Thymus (tissue), 11 donors: ENCODE measurements at regions not wholly inside any gene's neighbourhood (a gene's known extent, or its start where the extent isn't known, plus 50 kb on each side); places are given as distances from the start of the nearest gene placed in this dataset.

Experiments used
- DNase-seq, 9 donors: peaks; one replicate each; pipeline ENCODE4 v3.0.0-alpha.2; 2013; ENCODE audit warnings: low spot score in 9 of 9, low read depth in 6 of 9, missing footprints in 1 of 9
- H3K27ac ChIP-seq, 2 donors: one replicate each; pipeline ENCODE4 v1.5.1; 2013; ENCODE audit warnings: control low read depth in 1 of 2, low read depth in 1 of 2, low read length in 1 of 2, mild to moderate bottlenecking in 1 of 2, moderate library complexity in 1 of 2
- H3K27me3 ChIP-seq, 2 donors: one replicate each; pipeline ENCODE4 v1.5.1; 2013; ENCODE audit warnings: low read length in 1 of 2; ENCODE audit not compliant: control insufficient read depth in 2 of 2, insufficient read depth in 1 of 2
- H3K36me3 ChIP-seq, 2 donors: one replicate each; pipeline ENCODE4 v1.5.1; 2013; ENCODE audit warnings: low read length in 1 of 2, mild to moderate bottlenecking in 1 of 2, moderate library complexity in 1 of 2; ENCODE audit not compliant: control insufficient read depth in 2 of 2, insufficient read depth in 2 of 2
- H3K4me1 ChIP-seq, 2 donors: one replicate each; pipeline ENCODE4 v1.5.1; 2013; ENCODE audit warnings: low read length in 2 of 2; ENCODE audit not compliant: control insufficient read depth in 2 of 2, insufficient read depth in 2 of 2
- H3K4me3 ChIP-seq, 2 donors: one replicate each; pipeline ENCODE4 v1.5.1; 2013; ENCODE audit warnings: low read length in 2 of 2, control low read depth in 1 of 2, mild to moderate bottlenecking in 1 of 2
- H3K9me3 ChIP-seq, 2 donors: one replicate each; pipeline ENCODE4 v1.5.1; 2013; ENCODE audit warnings: low read length in 1 of 2, mild to moderate bottlenecking in 1 of 2; ENCODE audit not compliant: control insufficient read depth in 2 of 2, insufficient read depth in 1 of 2
- WGBS: extraction: QIAGEN DNeasy Blood & Tissue Kit; methylation state at CpG from one replicate; pipeline ENCODE4 v1.1.7; 2013; 5-methylcytosine and 5-hydroxymethylcytosine counted together
- donor health status: healthy.

DNA sequence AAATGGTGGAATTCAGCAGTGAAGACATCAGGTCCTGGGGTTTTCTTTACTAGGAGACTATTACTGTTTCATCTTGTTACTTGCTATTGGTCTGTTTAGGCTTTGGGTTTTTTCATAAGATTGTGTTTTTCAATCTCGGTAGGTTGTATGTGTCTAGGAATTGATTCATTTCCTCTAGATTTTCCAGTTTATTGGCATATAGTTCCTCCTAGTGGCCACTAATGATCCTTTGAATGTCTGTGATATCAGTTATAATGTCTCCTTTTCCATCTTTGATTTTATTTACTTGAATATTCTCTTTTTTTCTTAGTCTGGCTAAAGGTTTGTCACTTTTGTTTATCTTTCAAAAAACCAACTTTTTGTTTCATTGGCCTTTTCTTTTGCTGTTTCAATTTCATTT lies 233.0 kb downstream of the RWDD3 start:
- Histone ChIP-seq H3K36me3 (no peaks in the 10 kb centered on the region), H3K9me3 (peaks cover 0 to 10% of the 10 kb centered on the region in 2 donors)

DNA sequence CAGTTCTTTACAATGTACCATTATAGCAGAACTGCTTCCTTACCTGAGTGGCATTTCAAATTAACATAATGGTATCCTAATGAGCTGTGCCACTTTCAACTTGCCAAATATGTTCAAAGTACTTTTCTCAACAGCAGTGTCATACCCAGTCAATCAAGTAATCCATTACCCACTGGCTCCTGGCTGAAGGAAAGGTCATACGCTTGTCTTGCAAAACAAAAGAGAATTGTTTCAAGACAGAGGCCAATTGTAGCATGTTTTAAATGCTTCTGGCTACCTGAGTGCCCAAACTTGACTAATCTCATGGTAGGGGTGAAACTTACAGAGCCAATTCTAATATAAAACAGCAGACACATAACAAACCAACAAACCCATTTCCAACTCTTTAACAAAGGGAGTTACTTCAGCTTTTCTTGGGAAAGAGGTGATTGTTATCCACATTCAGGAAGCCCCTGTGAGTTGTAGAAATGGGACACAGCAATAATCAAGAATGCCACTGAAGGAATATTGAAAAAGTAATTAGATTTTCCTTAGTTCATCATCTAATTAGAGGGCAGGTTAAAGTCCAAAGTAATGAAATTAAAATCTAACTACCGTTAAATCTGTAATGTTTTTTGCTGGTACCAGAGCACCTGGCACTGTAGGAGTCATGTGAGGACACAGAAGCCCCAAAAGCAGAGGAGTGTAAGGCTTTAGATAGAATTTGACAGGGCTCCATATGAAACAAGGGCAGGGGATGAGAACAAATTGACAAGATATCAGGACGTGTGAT lies 241.9 kb downstream of the RWDD3 start:
- Histone ChIP-seq H3K9me3 (peaks cover 0 to 14% of the 10 kb centered on the region in 2 donors), H3K27me3 (no peaks in the 10 kb centered on the region), H3K4me3 (no peak overlapping the region), H3K27ac (no peak overlapping the region), H3K4me1 (no peaks in the 10 kb centered on the region), H3K36me3 (no peaks in the 10 kb centered on the region)
- DNase-seq: no peak
- WGBS: 93% methylated on average over 3 of the region's 3 CpGs

More for the DNA sequence above, 233.0 kb downstream of the RWDD3 start:
- Histone ChIP-seq H3K4me1 (no peaks in the 10 kb centered on the region), H3K27me3 (no peaks in the 10 kb centered on the region), H3K27ac (no peak overlapping the region), H3K4me3 (no peak overlapping the region)
- WGBS: 52% methylated on average over 1 of the region's 1 CpG
- no peak for DNase-seq

DNA sequence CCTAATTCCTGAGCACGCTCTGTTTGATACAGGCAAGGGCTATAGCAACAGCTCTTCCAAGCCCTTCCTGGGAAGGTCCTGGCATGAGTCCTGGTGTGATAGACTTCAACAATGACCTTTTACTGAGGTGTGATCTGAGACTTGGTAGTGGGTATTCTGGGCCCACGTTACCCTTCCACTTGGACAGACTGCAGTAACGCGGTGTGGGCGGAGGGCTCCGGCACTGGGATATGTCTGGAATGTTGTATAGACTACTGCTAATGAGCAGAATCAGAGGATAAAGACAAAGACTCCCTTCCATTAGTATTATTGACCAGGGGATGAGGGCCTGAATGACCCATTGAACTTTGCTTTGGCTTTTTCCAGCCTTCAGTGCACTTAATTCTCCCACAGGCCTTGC lies 262.3 kb downstream of the RWDD3 start:
- no peaks in the 10 kb centered on the region for H3K4me1 ChIP-seq
- H3K27ac ChIP-seq: no peak overlapping the region
- WGBS: 98% methylated on average over 6 of the region's 6 CpGs
- H3K4me3 ChIP-seq: no peak overlapping the region
- DNase-seq: no peak
- peaks cover 0 to 6% of the 10 kb centered on the region in 2 donors for H3K9me3 ChIP-seq
- no peaks in the 10 kb centered on the region for H3K36me3 ChIP-seq
- no peaks in the 10 kb centered on the region for H3K27me3 ChIP-seq

DNA sequence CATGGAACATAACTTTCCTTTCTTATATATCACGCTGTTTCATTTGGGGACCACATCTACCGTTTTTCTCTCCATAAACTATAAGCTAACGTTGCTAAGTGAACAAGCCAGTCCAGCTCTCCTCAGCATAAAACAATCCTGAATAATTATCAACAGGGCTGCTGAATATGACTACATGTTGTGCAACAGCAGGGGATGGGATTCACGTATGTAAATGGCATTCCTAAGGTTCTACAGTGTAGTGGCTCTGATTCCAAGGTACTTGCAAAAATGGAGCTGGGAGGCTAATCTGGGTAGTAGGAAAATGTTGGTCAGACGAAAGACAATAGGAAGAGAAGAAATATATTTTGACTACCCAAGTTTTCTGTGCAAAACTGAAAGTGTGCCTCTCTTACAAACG lies 262.8 kb downstream of the RWDD3 start:
- Histone ChIP-seq H3K27ac (no peak overlapping the region), H3K27me3 (no peaks in the 10 kb centered on the region), H3K9me3 (peaks cover 0 to 6% of the 10 kb centered on the region in 2 donors), H3K4me1 (no peaks in the 10 kb centered on the region), H3K4me3 (no peak overlapping the region), H3K36me3 (no peaks in the 10 kb centered on the region)
- no peak for DNase-seq
- 93% methylated on average over 6 of the region's 6 CpGs for WGBS

DNA sequence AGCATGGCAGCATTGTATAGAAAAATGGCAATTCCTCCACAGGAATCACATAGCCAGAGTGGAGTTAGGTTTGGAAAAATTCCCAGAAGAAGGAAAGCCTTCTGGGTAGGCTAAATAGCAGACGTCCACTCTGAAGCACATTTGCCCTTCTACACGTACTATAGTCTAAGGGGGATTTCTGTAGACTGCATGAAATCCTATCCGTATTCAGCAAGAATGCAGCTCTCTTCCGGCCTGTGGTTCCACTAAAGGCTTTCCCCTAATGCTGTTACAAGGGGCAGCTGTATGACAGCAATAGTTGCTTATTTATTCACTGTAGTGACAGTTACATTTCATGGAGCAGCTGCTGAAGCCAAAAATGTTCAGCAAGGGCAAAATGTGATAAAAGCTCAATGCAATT lies 263.6 kb downstream of the RWDD3 start:
- peaks cover 0 to 6% of the 10 kb centered on the region in 2 donors for H3K9me3 ChIP-seq
- no peaks in the 10 kb centered on the region for H3K4me1 ChIP-seq
- no peak for DNase-seq
- H3K36me3 ChIP-seq: no peaks in the 10 kb centered on the region
- H3K4me3 ChIP-seq: no peak overlapping the region
- WGBS: 96% methylated on average over 4 of the region's 4 CpGs
- H3K27me3 ChIP-seq: no peaks in the 10 kb centered on the region
- no peak overlapping the region for H3K27ac ChIP-seq

DNA sequence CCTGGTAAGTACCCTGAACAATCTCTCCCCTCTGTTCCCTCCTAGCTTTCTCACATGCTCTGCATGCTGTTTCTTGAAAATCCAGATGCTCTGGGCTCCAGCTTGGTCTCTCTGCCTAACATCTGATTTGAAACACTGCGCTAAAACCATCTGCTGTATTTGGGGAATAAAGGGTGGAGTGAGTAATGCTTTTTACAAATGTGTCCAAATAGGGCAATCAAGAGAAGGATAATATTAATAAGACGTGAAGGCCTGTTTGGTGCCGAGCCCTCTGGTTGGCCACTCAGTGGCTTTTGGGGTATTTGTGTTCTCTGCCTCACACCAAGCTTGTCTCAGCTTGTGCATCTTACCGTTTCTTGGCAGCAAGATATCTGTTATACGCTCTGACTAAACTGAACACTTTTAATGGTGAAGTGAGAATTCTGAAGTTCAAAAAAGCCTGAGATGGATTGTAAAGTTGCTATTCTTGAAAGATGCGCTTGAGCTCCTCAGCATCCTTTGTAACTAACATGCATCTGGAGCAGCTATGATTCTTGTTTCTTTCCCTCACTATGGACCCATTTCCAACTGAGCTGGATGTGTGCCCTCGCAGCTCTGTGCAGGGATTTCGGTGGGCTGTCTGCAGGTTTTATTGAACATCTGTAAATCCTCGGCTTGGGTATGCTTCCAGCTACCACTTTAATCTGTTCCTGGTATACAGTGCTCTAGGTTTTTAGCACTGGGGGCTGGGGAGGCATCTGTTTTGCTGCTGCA lies 269.4 kb downstream of the RWDD3 start:
- WGBS: 92% methylated on average over 9 of the region's 9 CpGs
- no peak for DNase-seq

DNA sequence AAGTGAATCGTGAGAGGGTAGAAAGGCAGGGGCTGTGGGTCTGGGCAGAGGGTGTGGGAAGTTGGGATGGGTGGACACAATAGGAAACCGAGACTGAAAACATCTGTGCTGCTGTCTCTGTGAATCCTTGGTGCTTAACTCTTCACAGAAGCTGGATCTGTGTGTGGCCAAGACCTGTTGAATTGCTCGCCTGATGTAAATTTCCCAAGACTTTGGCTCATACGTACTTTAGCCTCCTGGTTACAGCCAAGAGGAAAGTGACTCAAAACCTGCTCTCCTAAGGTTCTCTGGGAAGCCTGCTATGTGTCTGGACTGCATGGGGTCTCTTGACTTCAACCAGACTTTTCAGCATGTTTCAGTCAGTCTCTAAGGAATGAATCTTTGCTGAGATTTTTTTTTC lies 270.3 kb downstream of the RWDD3 start:
- WGBS: 88% methylated on average over 4 of the region's 4 CpGs
- Histone ChIP-seq H3K9me3 (peaks cover 0 to 3% of the 10 kb centered on the region in 2 donors), H3K4me3 (no peak overlapping the region), H3K27ac (no peak overlapping the region), H3K4me1 (no peaks in the 10 kb centered on the region), H3K36me3 (no peaks in the 10 kb centered on the region), H3K27me3 (no peaks in the 10 kb centered on the region)
- DNase-seq: no peak

More for the DNA sequence above, 269.4 kb downstream of the RWDD3 start:
- H3K27me3 ChIP-seq: no peaks in the 10 kb centered on the region
- no peaks in the 10 kb centered on the region for H3K36me3 ChIP-seq
- H3K27ac ChIP-seq: no peak overlapping the region
- no peak overlapping the region for H3K4me3 ChIP-seq
- no peaks in the 10 kb centered on the region for H3K4me1 ChIP-seq
- peaks cover 0 to 6% of the 10 kb centered on the region in 2 donors for H3K9me3 ChIP-seq

DNA sequence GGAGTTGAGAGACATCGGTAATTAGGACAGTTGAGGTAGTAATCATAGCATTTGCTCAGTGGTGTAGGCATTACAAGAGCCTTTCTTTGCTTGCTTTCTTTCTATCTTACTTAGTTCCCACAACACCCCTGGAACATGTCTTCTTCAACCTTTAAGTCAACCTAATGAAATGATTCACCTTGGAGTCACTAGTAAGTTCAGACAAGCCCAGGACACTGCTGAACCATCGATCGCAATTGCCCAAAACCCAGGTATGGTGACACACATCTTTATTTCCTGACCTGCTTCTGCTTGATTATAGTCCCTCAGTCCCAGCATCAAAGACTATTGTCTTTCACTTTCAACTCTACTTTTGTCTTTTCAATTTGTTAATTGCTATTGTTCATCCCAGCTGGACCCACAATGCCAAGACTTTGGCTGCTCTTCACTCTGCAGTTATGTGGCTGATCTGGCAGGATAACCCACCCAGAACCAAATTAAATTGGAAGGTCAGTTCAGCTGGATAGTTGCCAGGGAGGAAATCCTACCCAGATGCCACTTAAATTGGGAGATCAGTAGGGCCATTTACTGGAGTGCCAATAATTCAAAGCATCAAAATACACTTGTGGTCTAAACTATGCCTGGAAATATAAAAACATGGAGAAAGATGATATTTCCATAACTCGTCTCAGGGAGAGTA lies 272.9 kb downstream of the RWDD3 start:
- Histone ChIP-seq H3K4me1 (no peaks in the 10 kb centered on the region), H3K27me3 (no peaks in the 10 kb centered on the region), H3K4me3 (no peak overlapping the region), H3K9me3 (no peaks in the 10 kb centered on the region), H3K27ac (no peak overlapping the region), H3K36me3 (no peaks in the 10 kb centered on the region)
- DNase-seq: no peak
- WGBS: 97% methylated on average over 4 of the region's 4 CpGs

DNA sequence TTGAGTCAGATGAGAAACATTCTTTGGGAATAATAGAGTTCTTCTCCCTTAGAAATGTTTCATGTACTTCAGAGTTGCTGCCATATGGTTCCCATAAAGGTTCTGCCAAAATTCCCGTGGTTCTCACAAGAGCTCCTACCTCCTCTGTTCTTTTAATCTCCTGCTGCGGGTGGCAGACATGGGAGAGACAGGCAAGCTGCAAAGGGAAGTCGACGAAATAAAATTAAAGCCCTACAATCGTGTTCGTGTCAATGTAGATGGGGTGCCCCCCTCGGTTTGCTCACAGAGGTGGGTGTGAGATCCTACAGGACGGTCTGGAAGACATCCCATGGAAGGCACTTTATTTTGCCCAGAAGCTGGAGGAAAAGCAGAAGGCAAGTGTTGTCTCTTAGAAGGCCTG lies 276.0 kb downstream of the RWDD3 start:
- no peak for DNase-seq
- WGBS: 84% methylated on average over 8 of the region's 8 CpGs
- H3K4me1 ChIP-seq: no peaks in the 10 kb centered on the region
- H3K4me3 ChIP-seq: no peak overlapping the region
- H3K36me3 ChIP-seq: no peaks in the 10 kb centered on the region
- no peak overlapping the region for H3K27ac ChIP-seq
- no peaks in the 10 kb centered on the region for H3K9me3 ChIP-seq
- no peaks in the 10 kb centered on the region for H3K27me3 ChIP-seq
